Body of pancreas (tissue), 4 donors: ENCODE measurements at regions not wholly inside any gene's neighbourhood (a gene's known extent, or its start where the extent isn't known, plus 50 kb on each side); places are given as distances from the start of the nearest gene placed in this dataset.

ENCODE experiments used
- POLR2A ChIP-seq, 3 donors: fragments of 450-650 bp; IDR thresholded peaks; one replicate each; pipeline ENCODE4 v1.6.1; 2016; ENCODE audit warnings: antibody characterized with exemption in 3 of 3, mild to moderate bottlenecking in 2 of 3
- TF ChIP-seq, protein P1 (sequence below), 7 experiments: fragments of 450-650 bp in 4 of 7; fragments of 200-600 bp in 3 of 7; sonication (generic) in 3 of 7; IDR thresholded peaks; one replicate each; pipeline ENCODE4 v1.5.1; 2016 to 2019; ENCODE audit warnings: antibody characterized with exemption in 7 of 7

GRCh38 chr15:38053205-38053604, 118.8 kb downstream of the TMCO5A start:
- TF ChIP-seq, protein P1, sequence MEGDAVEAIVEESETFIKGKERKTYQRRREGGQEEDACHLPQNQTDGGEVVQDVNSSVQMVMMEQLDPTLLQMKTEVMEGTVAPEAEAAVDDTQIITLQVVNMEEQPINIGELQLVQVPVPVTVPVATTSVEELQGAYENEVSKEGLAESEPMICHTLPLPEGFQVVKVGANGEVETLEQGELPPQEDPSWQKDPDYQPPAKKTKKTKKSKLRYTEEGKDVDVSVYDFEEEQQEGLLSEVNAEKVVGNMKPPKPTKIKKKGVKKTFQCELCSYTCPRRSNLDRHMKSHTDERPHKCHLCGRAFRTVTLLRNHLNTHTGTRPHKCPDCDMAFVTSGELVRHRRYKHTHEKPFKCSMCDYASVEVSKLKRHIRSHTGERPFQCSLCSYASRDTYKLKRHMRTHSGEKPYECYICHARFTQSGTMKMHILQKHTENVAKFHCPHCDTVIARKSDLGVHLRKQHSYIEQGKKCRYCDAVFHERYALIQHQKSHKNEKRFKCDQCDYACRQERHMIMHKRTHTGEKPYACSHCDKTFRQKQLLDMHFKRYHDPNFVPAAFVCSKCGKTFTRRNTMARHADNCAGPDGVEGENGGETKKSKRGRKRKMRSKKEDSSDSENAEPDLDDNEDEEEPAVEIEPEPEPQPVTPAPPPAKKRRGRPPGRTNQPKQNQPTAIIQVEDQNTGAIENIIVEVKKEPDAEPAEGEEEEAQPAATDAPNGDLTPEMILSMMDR (IDR thresholded peaks at IDR 0.05): no peak
- TF ChIP-seq POLR2A (IDR thresholded peaks at IDR 0.05): no peak
